H1 (cell line): ENCODE measurements at regions not wholly inside any gene's neighbourhood (a gene's known extent, or its start where the extent isn't known, plus 50 kb on each side); places are given as distances from the start of the nearest gene placed in this dataset.

Experiments used
- CTCF ChIA-PET: fragments of 300-600 bp; sonication (Branson Sonifier 250); formaldehyde crosslinking; loops from one replicate; lab custom pipeline; 2021; ENCODE audit not compliant: partially characterized antibody; lab: Charles Lee
- POLR2A ChIA-PET: fragments of 300-600 bp; sonication (Branson Sonifier 250); formaldehyde crosslinking; loops from one replicate; lab custom pipeline; 2021; ENCODE audit warnings: inconsistent platforms; ENCODE audit not compliant: partially characterized antibody; lab: Charles Lee
- DNase-seq, 2 experiments: peaks; one replicate each; pipeline versions ENCODE4 v3.0.0 to v3.0.0-alpha.2; 2010 to 2022; ENCODE audit warnings: low spot score in 2 of 2, low read depth in 1 of 2, mixed read lengths in 1 of 2
- FAIRE-seq: peaks from 2 replicates; lab custom pipeline; 2011; peaks lifted over from hg19 to GRCh38; lab: Jason Lieb, UNC
- H2AFZ ChIP-seq: 2 replicates; pipeline ENCODE4 v1.8.1; 2012; ENCODE audit warnings: low read length, inconsistent platforms
- H2AK5ac ChIP-seq: 2 replicates; pipeline ENCODE4 v1.6.1; 2013; ENCODE audit warnings: low read depth, low read length
- H2BK120ac ChIP-seq: replicated peaks from 2 replicates; pipeline ENCODE3; 2013; ENCODE audit warnings: low read depth, low read length, inconsistent platforms
- H2BK12ac ChIP-seq: 2 replicates; pipeline ENCODE4 v1.6.1; 2013; ENCODE audit warnings: low read depth, low read length
- H2BK15ac ChIP-seq: 2 replicates; pipeline ENCODE4 v1.6.1; 2013; ENCODE audit warnings: low read length
- H2BK20ac ChIP-seq: 2 replicates; pipeline ENCODE4 v1.6.1; 2013; ENCODE audit warnings: low read length
- H2BK5ac ChIP-seq: 2 replicates; pipeline ENCODE4 v1.6.1; 2013; ENCODE audit warnings: low read depth, low read length
- H3K14ac ChIP-seq: 2 replicates; pipeline ENCODE4 v1.6.1; 2013; ENCODE audit warnings: inconsistent platforms; ENCODE audit not compliant: insufficient read length
- H3K18ac ChIP-seq: 2 replicates; pipeline ENCODE4 v1.6.1; 2013; ENCODE audit warnings: low read length; ENCODE audit errors: extremely low read depth
- H3K23ac ChIP-seq: 2 replicates; pipeline ENCODE4 v1.6.1; 2013; ENCODE audit warnings: inconsistent platforms; ENCODE audit not compliant: insufficient read length
- H3K23me2 ChIP-seq: 2 replicates; pipeline ENCODE4 v1.6.1; 2013; ENCODE audit warnings: low read depth, low read length
- H3K27ac ChIP-seq: 2 replicates; pipeline ENCODE4 v1.6.1; 2011; ENCODE audit warnings: low read depth, low read length, inconsistent platforms
- H3K27me3 ChIP-seq, 4 experiments: replicated peaks in 1 of 4; 1 replicate in 1 of 4; 2 replicates in 3 of 4; pipeline versions ENCODE4 v1.6.1 to v1.8.1; 2011 to 2013; ENCODE audit warnings: low read length in 3 of 4, mild to moderate bottlenecking in 3 of 4, inconsistent platforms in 2 of 4, mixed read lengths in 2 of 4, moderate library complexity in 1 of 4; ENCODE audit not compliant: control insufficient read depth in 3 of 4, insufficient read depth in 3 of 4; ENCODE audit errors: extremely low read depth in 1 of 4
- H3K36me3 ChIP-seq, 4 experiments: 2 replicates each; pipeline versions ENCODE4 v1.6.1 to v1.8.1; 2011 to 2013; ENCODE audit warnings: mild to moderate bottlenecking in 4 of 4, low read length in 3 of 4, moderate library complexity in 2 of 4, control low read depth in 1 of 4, inconsistent platforms in 1 of 4; ENCODE audit not compliant: insufficient read depth in 4 of 4, control insufficient read depth in 2 of 4
- H3K4ac ChIP-seq: replicated peaks from 2 replicates; pipeline ENCODE3; 2013; ENCODE audit warnings: low read length, low read depth, mixed read lengths, inconsistent platforms; ENCODE audit not compliant: insufficient read length
- H3K4me1 ChIP-seq, 4 experiments: replicated peaks in 1 of 4; 1 replicate in 1 of 4; 2 replicates in 3 of 4; pipeline versions ENCODE4 v1.6.1 to v1.8.1; 2011 to 2013; ENCODE audit warnings: low read length in 3 of 4, inconsistent platforms in 2 of 4, mixed read lengths in 1 of 4; ENCODE audit not compliant: insufficient read depth in 4 of 4, control insufficient read depth in 3 of 4
- H3K4me2 ChIP-seq, 2 experiments: 2 replicates each; pipeline versions ENCODE4 v1.6.1 to v1.8.1; 2011 to 2013; ENCODE audit warnings: low read depth in 2 of 2, low read length in 2 of 2, control low read depth in 1 of 2, inconsistent platforms in 1 of 2, mild to moderate bottlenecking in 1 of 2; ENCODE audit not compliant: insufficient read depth in 1 of 2
- H3K4me3 ChIP-seq, 4 experiments: fragments of 200-600, 300-600 bp in 1 of 4; sonication (generic), shearing (Covaris generic), sonication (Bioruptor Twin) in 1 of 4; 2 replicates each; pipeline versions ENCODE4 v1.5.1 to v1.8.1; 2011 to 2016; ENCODE audit warnings: low read length in 4 of 4, low read depth in 3 of 4, control low read depth in 2 of 4, inconsistent platforms in 2 of 4, mild to moderate bottlenecking in 2 of 4, mixed read lengths in 1 of 4, moderate library complexity in 1 of 4; ENCODE audit not compliant: insufficient read depth in 2 of 4; ENCODE audit errors: extremely low read depth in 1 of 4
- H3K56ac ChIP-seq: replicated peaks from 2 replicates; pipeline ENCODE3; 2013; ENCODE audit warnings: low read depth, mild to moderate bottlenecking, mixed read lengths, low read length, inconsistent platforms; ENCODE audit not compliant: insufficient read length
- H3K79me1 ChIP-seq: 2 replicates; pipeline ENCODE4 v1.6.1; 2013; ENCODE audit warnings: low read depth, low read length, control low read depth
- H3K79me2 ChIP-seq, 2 experiments: 2 replicates each; pipeline versions ENCODE4 v1.6.1 to v1.8.1; 2012 to 2013; ENCODE audit warnings: low read length in 2 of 2, mild to moderate bottlenecking in 2 of 2, inconsistent platforms in 1 of 2; ENCODE audit not compliant: insufficient read depth in 2 of 2, control insufficient read depth in 1 of 2
- H3K9ac ChIP-seq, 4 experiments: replicated peaks in 1 of 4; 1 replicate in 1 of 4; 2 replicates in 3 of 4; pipeline versions ENCODE4 v1.6.1 to v1.8.1; 2011 to 2013; ENCODE audit warnings: low read depth in 3 of 4, low read length in 3 of 4, control low read depth in 2 of 4, mild to moderate bottlenecking in 2 of 4, moderate library complexity in 2 of 4, inconsistent platforms in 1 of 4; ENCODE audit errors: extremely low read depth in 1 of 4
- H3K9me3 ChIP-seq, 2 experiments: 2 replicates each; pipeline versions ENCODE4 v1.6.1 to v1.8.1; 2012 to 2013; ENCODE audit warnings: mild to moderate bottlenecking in 2 of 2, moderate library complexity in 2 of 2, control low read depth in 1 of 2, inconsistent platforms in 1 of 2, low read depth in 1 of 2, low read length in 1 of 2, mixed read lengths in 1 of 2; ENCODE audit not compliant: insufficient read depth in 2 of 2
- H4K20me1 ChIP-seq, 2 experiments: replicated peaks in 1 of 2; 2 replicates each; pipeline versions ENCODE3 to v1.8.1; 2011 to 2013; ENCODE audit warnings: inconsistent platforms in 2 of 2, low read length in 2 of 2, mild to moderate bottlenecking in 1 of 2; ENCODE audit not compliant: insufficient read depth in 2 of 2, control insufficient read depth in 1 of 2
- H4K5ac ChIP-seq: 2 replicates; pipeline ENCODE4 v1.6.1; 2013; ENCODE audit warnings: low read length, low read depth, mixed read lengths, inconsistent platforms; ENCODE audit not compliant: insufficient read length
- H4K8ac ChIP-seq: 2 replicates; pipeline ENCODE4 v1.8.0; 2013; ENCODE audit warnings: mild to moderate bottlenecking, moderate library complexity, low read length, inconsistent platforms; ENCODE audit not compliant: insufficient read depth; ENCODE audit errors: extremely low read depth
- H4K91ac ChIP-seq: replicated peaks from 2 replicates; pipeline ENCODE3; 2013; ENCODE audit warnings: low read length, mixed read lengths, inconsistent platforms; ENCODE audit not compliant: insufficient read length
- CTBP2 ChIP-seq: IDR thresholded peaks from 2 replicates; pipeline ENCODE4 v1.7.0; 2011; ENCODE audit warnings: borderline replicate concordance, mild to moderate bottlenecking, moderate library complexity, mixed read lengths, low read length; ENCODE audit not compliant: insufficient read depth, insufficient read length
- CTCF ChIP-seq, 3 experiments: IDR thresholded peaks; 1 replicate in 2 of 3; 2 replicates in 1 of 3; pipeline versions ENCODE4 v1.5.1 to v1.6.1; 2011; ENCODE audit warnings: low read length in 3 of 3, mild to moderate bottlenecking in 3 of 3, inconsistent platforms in 2 of 3, low read depth in 1 of 3, moderate library complexity in 1 of 3; ENCODE audit not compliant: insufficient read depth in 1 of 3; ENCODE audit errors: control extremely low read depth in 1 of 3
- TCF12 ChIP-seq: IDR thresholded peaks from 2 replicates; pipeline ENCODE4 v1.6.1; 2011; ENCODE audit warnings: low read depth, mild to moderate bottlenecking, low read length
- WGBS, 2 experiments: shearing (Covaris generic) in 1 of 2; methylation state at CpG; one replicate each; pipeline versions ENCODE4 v1.1.6 to v1.1.7; 2013 to 2015; ENCODE audit warnings: low lambda C conversion rate in 2 of 2, mixed read lengths in 2 of 2, inconsistent platforms in 1 of 2, low coverage in 1 of 2, missing lambda C conversion rate in 1 of 2; ENCODE audit not compliant: insufficient replicate concordance in 2 of 2, insufficient coverage in 1 of 2, insufficient read length in 1 of 2; ENCODE audit errors: extremely low coverage in 1 of 2, missing lambda C conversion rate in 1 of 2; 5-methylcytosine and 5-hydroxymethylcytosine counted together

GRCh38 chr1:94653454-94653853 lies 111.9 kb upstream of the F3 start:
- H2BK20ac ChIP-seq: peak overlapping the region; percentile 73; the same call in 1 of the 2 replicates
- peak overlapping the region; percentile 19; the same call in 1 of the 2 replicates for H4K8ac ChIP-seq
- no peak overlapping the region for H3K4me2 ChIP-seq
- H4K5ac ChIP-seq: no peak overlapping the region
- H3K18ac ChIP-seq: peak overlapping the region; percentile 66; the same call in 1 of the 2 replicates
- no peak overlapping the region for H3K4me3 ChIP-seq
- WGBS, 2 experiments: 87% methylated on average over 3 of the region's 3 CpGs; no CpG with 5 or more reads in 1 of the 2 experiments
- no peak overlapping the region for H3K56ac ChIP-seq
- H3K4ac ChIP-seq: peak overlapping the region; percentile 55
- peak overlapping the region; percentile 85 for H2BK12ac ChIP-seq
- no peaks in the 10 kb centered on the region for H3K9me3 ChIP-seq
- H2BK5ac ChIP-seq: peak overlapping the region; percentile 67; the same call in 1 of the 2 replicates
- ChIA-PET CTCF (interaction anchor here (0.8 to 1.4 kb wide), 7 partner anchors 9 to 153 kb away, joined by 3 to 4 read pairs (median 3); no protein-coding TSS in a partner anchor), POLR2A (interaction anchor here (1.1 to 1.8 kb wide), 3 partner anchors 14 to 18 kb away, joined by 3 read pairs; no protein-coding TSS in a partner anchor)
- no peak overlapping the region; a peak in 1 of 7 replicates for H3K9ac ChIP-seq
- no peaks in the 10 kb centered on the region for H3K79me1 ChIP-seq
- no peaks in the 10 kb centered on the region for H3K27me3 ChIP-seq
- no peaks in the 10 kb centered on the region for H4K20me1 ChIP-seq
- H3K36me3 ChIP-seq: no peaks in the 10 kb centered on the region
- DNase-seq: peak in 1 of 2 experiments; percentile 40
- peaks cover 2 to 10% (median 7%) of the 10 kb centered on the region in 4 experiments; a peak in 5 of 7 replicates for H3K4me1 ChIP-seq
- TF ChIP-seq CTCF (IDR thresholded peaks at IDR 0.05; ENCODE audit: control extremely low read depth in 1 of 3, insufficient read depth in 1 of 3, low read depth in 1 of 3, low read length in 3 of 3) (no peak), TCF12 (no peak), CTBP2 (no peak)
- H4K91ac ChIP-seq: peak overlapping the region; percentile 56
- no peak for FAIRE-seq
- H3K23me2 ChIP-seq: no peaks in the 10 kb centered on the region; the same call in 1 of the 2 replicates
- peak overlapping the region; percentile 25 for H2BK15ac ChIP-seq
- no peak overlapping the region for H3K14ac ChIP-seq
- H3K79me2 ChIP-seq: no peaks in the 10 kb centered on the region
- no peak overlapping the region for H3K23ac ChIP-seq
- no peak overlapping the region for H3K27ac ChIP-seq
- H2BK120ac ChIP-seq: no peak overlapping the region
- peak overlapping the region; percentile 94 for H2AK5ac ChIP-seq
- no peak overlapping the region for H2AFZ ChIP-seq
